ENCODE measurements at regions not wholly inside any gene's neighbourhood (a gene's known extent, or its start where the extent isn't known, plus 50 kb on each side); places are given as distances from the start of the nearest gene placed in this dataset.

DNA sequence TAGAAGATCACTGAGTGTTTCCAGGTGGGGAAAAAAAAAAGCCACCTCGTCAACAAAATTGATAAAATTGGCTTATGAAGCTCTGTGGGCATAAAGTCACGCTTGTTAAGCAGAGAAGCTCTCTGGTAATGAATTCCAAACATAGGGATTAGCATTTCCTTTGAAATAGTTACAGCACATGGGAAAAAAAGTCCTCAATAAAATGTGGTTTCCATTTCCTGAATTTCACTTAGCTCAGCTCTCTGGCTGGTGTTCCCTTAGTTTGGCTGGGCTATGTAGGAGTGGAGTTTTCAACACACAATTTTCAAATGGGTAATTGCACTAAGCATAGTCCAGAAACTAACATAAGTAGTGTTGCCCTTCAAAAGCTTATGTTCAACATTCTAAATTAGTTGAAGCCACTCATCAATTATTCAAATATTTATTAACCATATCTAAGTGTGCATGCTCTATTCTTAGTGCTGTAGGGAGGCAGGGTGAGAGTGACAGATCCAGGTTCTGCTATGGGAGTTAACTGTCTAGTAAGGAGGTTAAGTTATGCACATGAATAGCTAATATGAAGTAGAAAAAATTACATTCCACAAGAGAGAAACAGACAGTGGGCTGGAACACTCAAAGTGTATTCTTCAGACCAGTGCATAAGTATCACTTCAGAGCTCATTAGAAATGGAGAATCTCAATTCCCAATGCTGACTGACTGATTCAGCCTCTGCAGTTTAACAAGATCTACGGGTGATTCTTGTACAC lies 445.7 kb downstream of the SMARCA1 start:
- ATAC-seq (no peak), DNase-seq (no peak)
- intact Hi-C loops (cut with DNase I), result no loop called here
- H3K4me1 ChIP-seq (ENCODE audit: control insufficient read depth, insufficient read depth, low read length), result no peaks in the 10 kb centered on the region
- no peak overlapping the region for H3K27ac ChIP-seq (ENCODE audit: low read length)
- 50% methylated on average over 3 of the region's 3 CpGs for WGBS
- H3K27me3 ChIP-seq (ENCODE audit: control insufficient read depth, insufficient read depth), result no peaks in the 10 kb centered on the region
- H3K4me3 ChIP-seq (ENCODE audit: low read length), result no peak overlapping the region
- H3K9me3 ChIP-seq (ENCODE audit: control insufficient read depth, low read length), result no peaks in the 10 kb centered on the region

DNA sequence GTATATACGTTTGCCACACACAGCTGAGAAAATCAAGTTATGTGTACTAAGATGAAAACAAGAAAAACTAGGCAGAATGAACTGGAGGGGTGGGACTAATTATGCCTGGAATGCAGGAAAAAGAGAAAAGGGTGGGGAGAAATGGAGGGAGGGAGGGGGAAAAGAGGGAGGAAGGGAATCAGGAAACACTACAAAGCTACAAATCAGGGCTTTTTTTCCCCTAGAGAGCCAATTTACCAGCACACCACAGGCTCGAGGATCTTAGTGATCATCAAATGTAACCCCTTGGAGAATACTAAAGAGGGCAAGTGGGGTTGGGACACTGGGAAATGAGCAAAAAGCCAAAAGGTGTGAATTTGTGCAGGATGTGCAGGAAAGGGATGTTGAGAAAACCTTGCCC lies 451.9 kb downstream of the SMARCA1 start:
- WGBS, result 7% methylated on average over 2 of the region's 2 CpGs

DNA sequence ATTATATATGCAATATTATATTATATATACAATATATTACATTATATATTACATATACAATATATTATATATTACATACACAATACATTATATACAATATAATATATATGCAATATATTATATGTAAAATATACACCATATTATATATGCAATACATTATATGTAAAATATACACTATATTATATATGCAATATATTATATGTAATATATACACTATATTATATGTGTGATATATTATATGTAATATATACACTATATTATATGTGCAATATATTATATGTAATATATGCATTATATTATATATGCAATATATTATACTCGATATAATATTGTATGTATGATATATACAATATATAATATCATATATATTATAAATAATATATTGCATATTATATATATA lies 457.4 kb downstream of the SMARCA1 start:
- Histone ChIP-seq H3K27ac (ENCODE audit: low read length) (no peak overlapping the region), H3K4me1 (ENCODE audit: control insufficient read depth, insufficient read depth, low read length) (no peaks in the 10 kb centered on the region), H3K27me3 (ENCODE audit: control insufficient read depth, insufficient read depth) (no peaks in the 10 kb centered on the region), H3K9me3 (ENCODE audit: control insufficient read depth, low read length) (no peaks in the 10 kb centered on the region), H3K4me3 (ENCODE audit: low read length) (no peak overlapping the region)
- 100% methylated on average over 1 of the region's 1 CpG for WGBS
- intact Hi-C loops (cut with DNase I), result no loop called here
- DNase-seq (no peak), ATAC-seq (no peak)

More for the DNA sequence above, 451.9 kb downstream of the SMARCA1 start:
- Histone ChIP-seq H3K4me3 (ENCODE audit: low read length) (no peak overlapping the region), H3K27me3 (ENCODE audit: control insufficient read depth, insufficient read depth) (no peaks in the 10 kb centered on the region), H3K27ac (ENCODE audit: low read length) (no peak overlapping the region), H3K4me1 (ENCODE audit: control insufficient read depth, insufficient read depth, low read length) (no peaks in the 10 kb centered on the region), H3K9me3 (ENCODE audit: control insufficient read depth, low read length) (no peaks in the 10 kb centered on the region)
- ATAC-seq (no peak), DNase-seq (no peak)
- intact Hi-C loops (cut with DNase I), result no loop called here

DNA sequence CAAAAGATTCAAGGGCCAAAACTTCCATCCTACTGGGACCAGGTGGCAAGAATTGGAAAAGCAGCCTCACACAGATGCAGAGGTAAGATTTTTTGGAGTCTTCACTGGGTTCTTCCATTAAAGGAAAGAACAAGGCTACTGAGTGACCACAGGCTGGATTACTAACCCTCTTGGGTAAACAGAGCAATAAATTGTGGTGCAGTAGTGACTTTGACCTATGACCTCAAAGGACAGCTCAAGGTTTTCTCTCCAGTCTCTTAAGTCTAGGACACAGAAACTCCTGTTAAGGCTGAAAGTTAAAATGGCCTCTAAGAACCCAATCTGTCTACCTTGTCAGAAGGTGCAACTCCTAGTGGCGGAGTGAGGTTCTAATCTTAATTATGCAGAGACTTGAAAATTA lies 464.9 kb downstream of the SMARCA1 start:
- no peak overlapping the region for H3K4me3 ChIP-seq (ENCODE audit: low read length)
- intact Hi-C loops (cut with DNase I), result no loop called here
- DNase-seq (no peak), ATAC-seq (no peak)
- H3K27me3 ChIP-seq (ENCODE audit: control insufficient read depth, insufficient read depth), result no peaks in the 10 kb centered on the region
- no peak overlapping the region for H3K27ac ChIP-seq (ENCODE audit: low read length)
- WGBS, result 95% methylated on average over 1 of the region's 1 CpG
- no peaks in the 10 kb centered on the region for H3K9me3 ChIP-seq (ENCODE audit: control insufficient read depth, low read length)
- H3K4me1 ChIP-seq (ENCODE audit: control insufficient read depth, insufficient read depth, low read length), result no peaks in the 10 kb centered on the region

DNA sequence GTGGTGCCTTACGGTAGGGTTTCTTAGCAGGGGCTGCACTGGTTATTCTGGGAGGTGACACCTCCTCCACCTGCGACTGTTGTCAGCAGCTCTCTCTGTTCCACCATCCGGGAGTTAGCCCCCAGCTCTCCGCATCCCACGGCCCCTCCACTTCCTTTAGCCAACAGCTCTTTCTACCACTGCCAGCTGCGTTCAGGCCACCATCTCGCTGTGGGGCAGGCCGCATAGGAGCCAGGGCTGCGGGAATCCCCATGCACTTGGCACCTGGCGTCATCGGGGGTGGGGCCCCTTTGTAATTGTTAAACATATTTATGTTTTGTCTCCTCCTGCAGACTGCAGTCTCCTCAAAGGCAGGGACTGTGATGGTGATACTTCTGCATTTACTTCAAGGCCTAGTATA lies 480.2 kb downstream of the SMARCA1 start:
- peak in 1 of 3 donors; percentile 41 for DNase-seq
- Histone ChIP-seq H3K27ac (ENCODE audit: low read length) (no peak overlapping the region), H3K9me3 (ENCODE audit: control insufficient read depth, low read length) (no peaks in the 10 kb centered on the region), H3K27me3 (ENCODE audit: control insufficient read depth, insufficient read depth) (no peaks in the 10 kb centered on the region), H3K4me3 (ENCODE audit: low read length) (no peak overlapping the region), H3K4me1 (ENCODE audit: control insufficient read depth, insufficient read depth, low read length) (no peaks in the 10 kb centered on the region)
- no peak for ATAC-seq
- intact Hi-C loops (cut with DNase I), result no loop called here
- WGBS, result 92% methylated on average over 11 of the region's 11 CpGs

DNA sequence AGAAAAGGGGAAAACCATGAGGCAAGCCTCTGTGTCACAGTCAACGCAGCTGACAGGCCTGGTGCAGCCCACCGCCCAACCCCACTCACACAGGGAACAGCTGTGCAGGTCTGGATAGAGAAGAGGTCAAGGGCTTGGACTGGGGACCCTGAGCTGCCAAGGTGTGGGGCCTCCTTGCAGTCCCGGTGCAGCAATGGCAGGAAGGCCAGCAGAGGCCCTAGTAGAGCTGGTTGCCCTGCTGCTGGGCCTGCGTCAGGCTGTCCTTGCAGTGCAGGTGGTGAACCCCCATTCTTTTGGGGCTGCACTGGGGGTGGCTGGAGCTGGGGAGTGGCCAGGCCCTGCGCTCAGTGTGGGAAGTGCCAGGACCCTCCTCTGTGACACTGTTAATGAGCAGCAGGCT lies 482.0 kb downstream of the SMARCA1 start:
- no peaks in the 10 kb centered on the region for H3K4me1 ChIP-seq (ENCODE audit: control insufficient read depth, insufficient read depth, low read length)
- H3K27me3 ChIP-seq (ENCODE audit: control insufficient read depth, insufficient read depth), result no peaks in the 10 kb centered on the region
- H3K9me3 ChIP-seq (ENCODE audit: control insufficient read depth, low read length), result no peaks in the 10 kb centered on the region
- no peak for ATAC-seq
- intact Hi-C loops (cut with DNase I), result no loop called here
- DNase-seq, result peak in 1 of 3 donors; percentile 27
- WGBS, result 85% methylated on average over 5 of the region's 5 CpGs
- H3K4me3 ChIP-seq (ENCODE audit: low read length), result no peak overlapping the region
- no peak overlapping the region for H3K27ac ChIP-seq (ENCODE audit: low read length)

DNA sequence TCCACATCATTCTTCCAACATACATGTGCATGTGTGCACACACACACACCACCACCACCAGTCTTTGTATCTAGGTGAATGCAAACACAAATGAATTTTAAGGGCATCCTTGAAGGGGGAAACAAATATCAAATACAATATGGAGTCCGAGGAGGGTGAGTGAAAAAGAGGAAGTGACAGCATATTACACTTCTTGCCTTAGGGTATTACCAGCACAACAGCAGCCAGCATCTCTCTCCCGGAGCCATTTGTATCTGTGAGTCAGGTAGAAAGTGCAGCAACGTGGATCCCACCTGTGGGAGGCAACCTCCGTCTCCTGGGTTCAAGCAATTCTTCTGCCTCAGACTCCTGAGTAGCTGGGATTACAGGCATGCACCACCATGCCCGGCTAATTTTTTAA lies 483.2 kb downstream of the SMARCA1 start:
- DNase-seq, result no peak
- no peak for ATAC-seq
- whole genome bisulfite sequencing, result 86% methylated on average over 5 of the region's 5 CpGs
- H3K27ac ChIP-seq (ENCODE audit: low read length), result no peak overlapping the region
- no peaks in the 10 kb centered on the region for H3K27me3 ChIP-seq (ENCODE audit: control insufficient read depth, insufficient read depth)
- H3K4me1 ChIP-seq (ENCODE audit: control insufficient read depth, insufficient read depth, low read length), result no peaks in the 10 kb centered on the region
- H3K4me3 ChIP-seq (ENCODE audit: low read length), result no peak overlapping the region
- H3K9me3 ChIP-seq (ENCODE audit: control insufficient read depth, low read length), result no peaks in the 10 kb centered on the region
- intact Hi-C loops (cut with DNase I), result no loop called here

DNA sequence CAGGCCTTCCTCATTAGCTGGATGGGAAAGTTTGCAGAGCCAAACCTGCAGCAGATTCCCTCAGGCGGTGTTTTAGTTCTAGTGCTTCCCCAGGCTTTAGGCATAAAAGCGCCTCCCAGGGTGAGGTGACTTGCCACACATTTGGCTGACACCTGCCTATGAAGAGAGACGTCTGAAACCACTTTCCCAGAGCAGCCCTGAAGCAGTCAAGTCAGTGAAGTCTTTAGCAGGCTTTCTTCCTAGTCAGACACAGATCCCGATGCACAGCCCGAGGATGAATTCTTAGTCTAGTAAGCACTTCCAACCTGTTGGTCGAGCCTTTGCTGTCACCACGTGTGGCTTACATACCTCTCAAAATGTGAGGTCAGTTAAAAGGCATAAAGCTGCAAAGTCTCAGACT lies 484.1 kb downstream of the SMARCA1 start:
- no peaks in the 10 kb centered on the region for H3K27me3 ChIP-seq (ENCODE audit: control insufficient read depth, insufficient read depth)
- ATAC-seq (no peak), DNase-seq (no peak)
- WGBS, result 68% methylated on average over 7 of the region's 7 CpGs
- intact Hi-C loops (cut with DNase I), result no loop called here
- no peak overlapping the region for H3K4me3 ChIP-seq (ENCODE audit: low read length)
- H3K27ac ChIP-seq (ENCODE audit: low read length), result no peak overlapping the region
- no peaks in the 10 kb centered on the region for H3K4me1 ChIP-seq (ENCODE audit: control insufficient read depth, insufficient read depth, low read length)
- H3K9me3 ChIP-seq (ENCODE audit: control insufficient read depth, low read length), result no peaks in the 10 kb centered on the region

DNA sequence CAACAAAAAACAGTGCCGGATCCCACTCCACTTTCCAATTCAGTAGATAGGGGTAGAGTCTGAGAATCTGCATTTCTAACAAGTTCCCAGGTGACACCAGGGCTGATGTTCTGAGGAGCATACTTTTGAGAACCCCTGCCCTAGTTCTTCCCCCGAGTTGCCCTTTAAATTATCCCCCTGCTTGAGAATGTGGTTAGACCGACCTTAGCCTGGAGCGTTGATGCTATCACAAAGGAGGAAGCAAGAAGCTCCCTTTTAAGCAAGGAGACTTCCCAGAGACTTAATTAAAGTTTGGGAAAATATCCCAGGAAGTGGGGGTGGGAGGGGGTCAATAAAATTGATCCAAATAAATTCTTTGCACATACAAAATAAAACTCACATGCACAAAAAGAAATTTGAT lies 485.9 kb downstream of the SMARCA1 start:
- DNase-seq (no peak), ATAC-seq (no peak)
- Histone ChIP-seq H3K4me1 (ENCODE audit: control insufficient read depth, insufficient read depth, low read length) (no peaks in the 10 kb centered on the region), H3K9me3 (ENCODE audit: control insufficient read depth, low read length) (no peaks in the 10 kb centered on the region), H3K27me3 (ENCODE audit: control insufficient read depth, insufficient read depth) (no peaks in the 10 kb centered on the region), H3K27ac (ENCODE audit: low read length) (no peak overlapping the region), H3K4me3 (ENCODE audit: low read length) (no peak overlapping the region)
- intact Hi-C loops (cut with DNase I), result no loop called here
- 67% methylated on average over 4 of the region's 4 CpGs for WGBS

DNA sequence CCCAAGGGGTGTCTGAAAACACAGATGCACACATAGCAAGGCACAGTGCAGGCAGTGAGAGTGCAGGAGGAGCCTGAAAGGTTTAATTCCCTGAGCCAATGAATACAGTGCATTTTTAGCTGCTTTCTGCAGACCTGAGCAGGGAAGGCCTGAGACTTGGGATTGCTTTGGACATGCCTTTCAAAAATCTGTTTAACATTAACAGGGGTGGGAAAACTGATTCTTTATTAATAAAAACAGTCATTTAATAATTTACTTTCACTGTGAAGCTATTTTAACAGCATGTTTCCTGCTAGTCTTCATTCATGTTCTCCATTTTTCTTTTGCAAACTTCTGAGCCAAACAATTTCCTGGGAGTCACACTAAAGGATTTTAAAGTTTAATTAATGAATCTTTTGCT lies 488.1 kb downstream of the SMARCA1 start:
- Histone ChIP-seq H3K27ac (ENCODE audit: low read length) (no peak overlapping the region), H3K27me3 (ENCODE audit: control insufficient read depth, insufficient read depth) (no peaks in the 10 kb centered on the region), H3K4me3 (ENCODE audit: low read length) (no peak overlapping the region), H3K9me3 (ENCODE audit: control insufficient read depth, low read length) (no peaks in the 10 kb centered on the region), H3K4me1 (ENCODE audit: control insufficient read depth, insufficient read depth, low read length) (no peaks in the 10 kb centered on the region)
- no peak for DNase-seq
- ATAC-seq, result no peak
- intact Hi-C loops (cut with DNase I), result no loop called here

DNA sequence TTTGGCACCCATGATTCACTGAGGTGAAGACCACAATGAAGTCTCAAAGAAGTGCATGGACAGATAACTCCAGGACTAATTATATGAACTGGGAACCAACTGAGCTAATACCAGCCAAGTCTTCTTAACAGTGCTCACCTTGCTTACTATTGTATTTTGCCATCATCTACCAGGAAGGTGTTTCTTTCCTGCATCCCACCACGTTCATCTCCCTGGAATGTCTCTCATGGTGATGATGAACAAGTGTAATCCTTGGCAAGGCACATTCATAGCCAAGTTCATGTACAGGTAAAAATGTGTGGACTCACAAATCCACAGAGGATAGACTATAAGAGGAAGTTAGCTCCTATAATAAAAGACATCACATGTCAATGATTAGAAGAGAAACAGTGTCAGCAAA lies 489.1 kb downstream of the SMARCA1 start:
- Histone ChIP-seq H3K9me3 (ENCODE audit: control insufficient read depth, low read length) (no peaks in the 10 kb centered on the region), H3K27ac (ENCODE audit: low read length) (no peak overlapping the region), H3K27me3 (ENCODE audit: control insufficient read depth, insufficient read depth) (no peaks in the 10 kb centered on the region), H3K4me1 (ENCODE audit: control insufficient read depth, insufficient read depth, low read length) (no peaks in the 10 kb centered on the region), H3K4me3 (ENCODE audit: low read length) (no peak overlapping the region)
- 78% methylated on average over 1 of the region's 1 CpG for WGBS
- no peak for DNase-seq
- intact Hi-C loops (cut with DNase I), result no loop called here
- ATAC-seq, result no peak

DNA sequence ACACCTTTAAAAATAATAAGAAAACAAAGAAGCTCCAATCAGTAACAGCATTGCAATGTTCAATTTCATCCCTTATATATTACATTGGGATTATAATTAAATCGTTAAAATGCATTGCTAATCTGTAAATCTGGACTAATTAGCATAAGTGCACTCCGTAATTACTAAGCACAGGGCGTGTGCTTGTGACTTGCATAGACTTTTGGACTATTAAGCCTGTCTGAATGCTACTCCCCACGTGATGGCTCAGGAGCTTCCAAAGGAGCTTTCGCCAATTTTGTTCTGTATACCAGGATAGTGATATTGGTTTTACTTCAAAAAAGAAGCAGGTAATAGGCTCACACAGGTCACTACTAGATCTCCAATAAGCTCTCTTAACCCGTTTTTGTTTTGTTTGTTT lies 497.1 kb downstream of the SMARCA1 start:
- intact Hi-C loops (cut with DNase I), result no loop called here
- DNase-seq (no peak), ATAC-seq (no peak)
- H3K4me3 ChIP-seq (ENCODE audit: low read length), result no peak overlapping the region
- no peaks in the 10 kb centered on the region for H3K4me1 ChIP-seq (ENCODE audit: control insufficient read depth, insufficient read depth, low read length)
- no peaks in the 10 kb centered on the region for H3K27me3 ChIP-seq (ENCODE audit: control insufficient read depth, insufficient read depth)
- no peak overlapping the region for H3K27ac ChIP-seq (ENCODE audit: low read length)
- H3K9me3 ChIP-seq (ENCODE audit: control insufficient read depth, low read length), result no peaks in the 10 kb centered on the region
- WGBS, result 82% methylated on average over 6 of the region's 6 CpGs
